ENCODE measurements at regions not wholly inside any gene's neighbourhood (a gene's known extent, or its start where the extent isn't known, plus 50 kb on each side); places are given as distances from the start of the nearest gene placed in this dataset.

GRCh38 chr21:41582298-41582840 lies 74.4 kb upstream of the TMPRSS2 start:
- Mint-ChIP-seq H3K36me3 (ENCODE audit: insufficient read depth, unreplicated experiment) (no peaks in the 10 kb centered on the region), H3K4me3 (ENCODE audit: unreplicated experiment) (no peak overlapping the region), H3K27me3 (ENCODE audit: insufficient read depth, unreplicated experiment) (no peaks in the 10 kb centered on the region), H3K9me3 (ENCODE audit: unreplicated experiment) (peaks cover 8% of the 10 kb centered on the region), H3K4me1 (ENCODE audit: insufficient read depth, unreplicated experiment) (no peaks in the 10 kb centered on the region), H3K27ac (ENCODE audit: low read depth, unreplicated experiment) (no peak overlapping the region)
- BruUV-seq (replicated peaks): no TSS peak
- TF ChIP-seq CTCF (IDR thresholded peaks at IDR 0.05; ENCODE audit: unreplicated experiment): no peak
- ChIA-PET POLR2A (no interaction called here), CTCF (interaction anchor here (0.6 to 1.5 kb wide), 2 partner anchors 12 to 299 kb away, joined by 3 to 4 read pairs; no protein-coding TSS in a partner anchor)
- intact Hi-C loops (cut with micrococcal nuclease): no loop called here
- no peak for DNase-seq (ENCODE audit: unreplicated experiment)

- H3K9me3 Mint-ChIP-seq (ENCODE audit: unreplicated experiment): peaks cover 8% of the 10 kb centered on the region
- TF ChIP-seq CTCF (IDR thresholded peaks at IDR 0.05; ENCODE audit: unreplicated experiment): no peak
- H3K27me3 Mint-ChIP-seq (ENCODE audit: insufficient read depth, unreplicated experiment): no peaks in the 10 kb centered on the region
- no peaks in the 10 kb centered on the region for H3K4me1 Mint-ChIP-seq (ENCODE audit: insufficient read depth, unreplicated experiment)
- intact Hi-C loops (cut with micrococcal nuclease): no loop called here
- H3K27ac Mint-ChIP-seq (ENCODE audit: low read depth, unreplicated experiment): no peak overlapping the region
- H3K4me3 Mint-ChIP-seq (ENCODE audit: unreplicated experiment): no peak overlapping the region
- CTCF ChIA-PET: interaction anchor here (0.6 to 0.7 kb wide), 2 partner anchors 12 to 1932 kb away, joined by 3 read pairs; no protein-coding TSS in a partner anchor
- no peaks in the 10 kb centered on the region for H3K36me3 Mint-ChIP-seq (ENCODE audit: insufficient read depth, unreplicated experiment)
- BruUV-seq (replicated peaks): no TSS peak
- no peak for DNase-seq (ENCODE audit: unreplicated experiment)
- POLR2A ChIA-PET: no interaction called here
These were observed 73.8 kb upstream of the TMPRSS2 start for GRCh38 chr21:41581592-41582228.

GRCh38 chr21:41580758-41581554 lies 73.0 kb upstream of the TMPRSS2 start:
- peak overlapping the region; percentile 6 for H3K27ac Mint-ChIP-seq (ENCODE audit: low read depth, unreplicated experiment)
- no peaks in the 10 kb centered on the region for H3K27me3 Mint-ChIP-seq (ENCODE audit: insufficient read depth, unreplicated experiment)
- no peaks in the 10 kb centered on the region for H3K36me3 Mint-ChIP-seq (ENCODE audit: insufficient read depth, unreplicated experiment)
- H3K4me3 Mint-ChIP-seq (ENCODE audit: unreplicated experiment): no peak overlapping the region
- ChIA-PET CTCF (interaction anchor here (0.7 kb wide), 1 partner anchor 1932 kb away, joined by 3 read pairs; no protein-coding TSS in a partner anchor), POLR2A (no interaction called here)
- no peaks in the 10 kb centered on the region for H3K4me1 Mint-ChIP-seq (ENCODE audit: insufficient read depth, unreplicated experiment)
- H3K9me3 Mint-ChIP-seq (ENCODE audit: unreplicated experiment): peaks cover 8% of the 10 kb centered on the region
- TF ChIP-seq CTCF (IDR thresholded peaks at IDR 0.05; ENCODE audit: unreplicated experiment): no peak
- intact Hi-C loops (cut with micrococcal nuclease): no loop called here
- DNase-seq (ENCODE audit: unreplicated experiment): peak; percentile 34
- no TSS peak for BruUV-seq (replicated peaks)

- BruUV-seq (replicated peaks): no TSS peak
- no peak for TF ChIP-seq CTCF (IDR thresholded peaks at IDR 0.05; ENCODE audit: unreplicated experiment)
- H3K27ac Mint-ChIP-seq (ENCODE audit: low read depth, unreplicated experiment): no peak overlapping the region
- H3K9me3 Mint-ChIP-seq (ENCODE audit: unreplicated experiment): peaks cover 8% of the 10 kb centered on the region
- H3K36me3 Mint-ChIP-seq (ENCODE audit: insufficient read depth, unreplicated experiment): no peaks in the 10 kb centered on the region
- no peak overlapping the region for H3K4me3 Mint-ChIP-seq (ENCODE audit: unreplicated experiment)
- ChIA-PET CTCF (interaction anchor here (0.6 to 1.4 kb wide), 3 partner anchors 32 to 120 kb away, joined by 3 to 9 read pairs (median 3); no protein-coding TSS in a partner anchor), POLR2A (no interaction called here)
- no peaks in the 10 kb centered on the region for H3K4me1 Mint-ChIP-seq (ENCODE audit: insufficient read depth, unreplicated experiment)
- H3K27me3 Mint-ChIP-seq (ENCODE audit: insufficient read depth, unreplicated experiment): no peaks in the 10 kb centered on the region
- intact Hi-C loops (cut with micrococcal nuclease): no loop called here
- DNase-seq (ENCODE audit: unreplicated experiment): no peak
These were observed 71.7 kb upstream of the TMPRSS2 start for GRCh38 chr21:41579692-41580091.
